ENCODE measurements at regions not wholly inside any gene's neighbourhood (a gene's known extent, or its start where the extent isn't known, plus 50 kb on each side); places are given as distances from the start of the nearest gene placed in this dataset.
"Not testable (repeated sequence)": the region's sequence is repeated elsewhere in the genome, so short reads cannot be mapped to it uniquely, and the experiment has no call there.

DNA sequence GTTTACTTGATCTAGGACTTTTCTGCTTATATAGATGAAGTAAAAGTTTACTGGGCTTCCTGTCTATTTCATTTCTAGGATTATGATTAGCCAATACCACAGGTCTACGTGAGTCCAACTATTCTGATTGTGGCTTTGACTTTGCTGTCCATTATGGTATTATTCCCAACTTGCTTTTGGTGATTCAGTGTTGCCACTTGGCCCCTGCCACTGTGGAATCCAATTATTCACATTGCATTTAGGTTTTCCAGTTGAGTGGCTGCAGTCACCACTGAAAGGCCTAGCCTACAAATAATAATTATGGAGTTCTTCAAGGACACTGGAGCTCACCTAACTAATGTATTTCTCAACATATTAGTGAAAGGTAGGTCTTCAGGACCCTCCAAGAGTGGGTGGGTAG, 574.3 kb upstream of the USP24 start:
- no peak for TF ChIP-seq CTCF (IDR thresholded peaks at IDR 0.05)
- no peak overlapping the region for H3K27ac Mint-ChIP-seq
- H3K36me3 ChIP-seq (replicated peaks in 1 of 2; ENCODE audit: control insufficient read depth in 1 of 2, insufficient read depth in 2 of 2, low read length in 2 of 2): no peaks in the 10 kb centered on the region
- H3K4me1 ChIP-seq (ENCODE audit: control insufficient read depth in 1 of 2, insufficient read depth in 2 of 2, low read length in 2 of 2): no peaks in the 10 kb centered on the region
- no peaks in the 10 kb centered on the region for H3K27me3 Mint-ChIP-seq (ENCODE audit: low read depth in 3 of 3)
- H2AFZ ChIP-seq (ENCODE audit: insufficient read depth, low read depth, low read length, poor library complexity, severe bottlenecking): no peak overlapping the region
- H4K20me1 ChIP-seq (ENCODE audit: insufficient read depth, low read length): no peaks in the 10 kb centered on the region
- DNase-seq: no peak
- 100% methylated on average over 1 of the region's 1 CpG for WGBS (ENCODE audit: insufficient coverage)
- H3K4me1 Mint-ChIP-seq: no peaks in the 10 kb centered on the region
- peaks cover 19 to 20% of the 10 kb centered on the region in 2 donors for H3K9me3 ChIP-seq (replicated peaks in 1 of 2; ENCODE audit: control insufficient read depth in 1 of 2, insufficient read depth in 1 of 2, low read length in 2 of 2)
- intact Hi-C loops (cut with micrococcal nuclease): no loop called here
- no peaks in the 10 kb centered on the region for H3K79me2 ChIP-seq (ENCODE audit: insufficient read depth, low read length)
- H3K9me3 Mint-ChIP-seq: peaks cover 6 to 25% (median 14%) of the 10 kb centered on the region in 7 donors
- no peak overlapping the region for H3K27ac ChIP-seq (ENCODE audit: low read depth in 1 of 2, low read length in 2 of 2)
- H3K4me2 ChIP-seq (replicated peaks; ENCODE audit: extremely low read depth, low read length, poor library complexity, severe bottlenecking): no peak overlapping the region
- H3K4me3 ChIP-seq (replicated peaks in 1 of 3; ENCODE audit: low read depth in 2 of 3, low read length in 3 of 3): no peak overlapping the region
- no peak overlapping the region for H3K9ac ChIP-seq (ENCODE audit: insufficient read depth, low read length, poor library complexity, severe bottlenecking)
- no peaks in the 10 kb centered on the region for H3K27me3 ChIP-seq (ENCODE audit: control insufficient read depth in 2 of 2, insufficient read depth in 2 of 2, low read length in 2 of 2)
- no peaks in the 10 kb centered on the region for H3K36me3 Mint-ChIP-seq
- no peak overlapping the region for H3K4me3 Mint-ChIP-seq

DNA sequence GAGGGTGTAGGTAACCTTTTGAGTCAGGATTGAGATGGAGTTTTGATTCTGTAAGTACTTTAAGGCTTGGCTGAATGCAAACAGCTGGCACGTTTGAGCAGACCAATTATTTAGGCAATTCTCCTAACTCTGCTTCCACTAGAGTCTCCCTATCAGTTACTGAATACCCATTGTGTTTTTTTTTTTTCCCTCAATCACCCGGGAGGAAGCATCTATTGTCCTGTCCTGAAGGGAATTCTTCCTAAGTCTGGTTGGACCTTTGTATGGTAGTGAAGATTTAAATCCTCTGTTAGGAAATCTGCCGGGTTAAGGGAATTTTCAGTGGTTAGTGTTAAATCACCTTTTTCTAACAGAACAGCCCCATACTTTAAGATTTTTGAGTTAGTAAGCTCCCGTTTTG, 571.2 kb upstream of the USP24 start:
- Histone ChIP-seq H2AFZ (ENCODE audit: insufficient read depth, low read depth, low read length, poor library complexity, severe bottlenecking) (no peak overlapping the region), H3K9ac (ENCODE audit: insufficient read depth, low read length, poor library complexity, severe bottlenecking) (no peak overlapping the region), H4K20me1 (ENCODE audit: insufficient read depth, low read length) (no peaks in the 10 kb centered on the region), H3K27ac (ENCODE audit: low read depth in 1 of 2, low read length in 2 of 2) (no peak overlapping the region), H3K36me3 (replicated peaks in 1 of 2; ENCODE audit: control insufficient read depth in 1 of 2, insufficient read depth in 2 of 2, low read length in 2 of 2) (no peaks in the 10 kb centered on the region), H3K27me3 (ENCODE audit: control insufficient read depth in 2 of 2, insufficient read depth in 2 of 2, low read length in 2 of 2) (no peaks in the 10 kb centered on the region), H3K4me3 (replicated peaks in 1 of 3; ENCODE audit: low read depth in 2 of 3, low read length in 3 of 3) (no peak overlapping the region), H3K79me2 (ENCODE audit: insufficient read depth, low read length) (no peaks in the 10 kb centered on the region), H3K9me3 (replicated peaks in 1 of 2; ENCODE audit: control insufficient read depth in 1 of 2, insufficient read depth in 1 of 2, low read length in 2 of 2) (peaks cover 12 to 15% of the 10 kb centered on the region in 2 donors), H3K4me2 (replicated peaks; ENCODE audit: extremely low read depth, low read length, poor library complexity, severe bottlenecking) (no peak overlapping the region), H3K4me1 (ENCODE audit: control insufficient read depth in 1 of 2, insufficient read depth in 2 of 2, low read length in 2 of 2) (no peaks in the 10 kb centered on the region)
- DNase-seq: no peak
- peaks cover 5 to 24% (median 12%) of the 10 kb centered on the region in 7 donors for H3K9me3 Mint-ChIP-seq
- H3K4me1 Mint-ChIP-seq: no peaks in the 10 kb centered on the region
- H3K27me3 Mint-ChIP-seq (ENCODE audit: low read depth in 3 of 3): no peaks in the 10 kb centered on the region
- H3K36me3 Mint-ChIP-seq: no peaks in the 10 kb centered on the region
- TF ChIP-seq CTCF (IDR thresholded peaks at IDR 0.05): no peak
- no peak overlapping the region for H3K27ac Mint-ChIP-seq
- H3K4me3 Mint-ChIP-seq: no peak overlapping the region
- WGBS (ENCODE audit: insufficient coverage): no CpG with 5 or more reads among the region's 4 CpGs
- intact Hi-C loops (cut with micrococcal nuclease): no loop called here

- H3K4me2 ChIP-seq (replicated peaks; ENCODE audit: extremely low read depth, low read length, poor library complexity, severe bottlenecking); H3K4me1 ChIP-seq (ENCODE audit: control insufficient read depth in 1 of 2, insufficient read depth in 2 of 2, low read length in 2 of 2); intact Hi-C loops (cut with micrococcal nuclease); H3K27me3 Mint-ChIP-seq (ENCODE audit: low read depth in 3 of 3); H3K4me3 ChIP-seq (replicated peaks in 1 of 3; ENCODE audit: low read depth in 2 of 3, low read length in 3 of 3); H4K20me1 ChIP-seq (ENCODE audit: insufficient read depth, low read length); H3K9ac ChIP-seq (ENCODE audit: insufficient read depth, low read length, poor library complexity, severe bottlenecking); H3K27ac Mint-ChIP-seq; H3K79me2 ChIP-seq (ENCODE audit: insufficient read depth, low read length); H2AFZ ChIP-seq (ENCODE audit: insufficient read depth, low read depth, low read length, poor library complexity, severe bottlenecking); H3K27me3 ChIP-seq (ENCODE audit: control insufficient read depth in 2 of 2, insufficient read depth in 2 of 2, low read length in 2 of 2); H3K4me3 Mint-ChIP-seq; H3K27ac ChIP-seq (ENCODE audit: low read depth in 1 of 2, low read length in 2 of 2); H3K36me3 Mint-ChIP-seq; DNase-seq; H3K36me3 ChIP-seq (replicated peaks in 1 of 2; ENCODE audit: control insufficient read depth in 1 of 2, insufficient read depth in 2 of 2, low read length in 2 of 2); H3K4me1 Mint-ChIP-seq: not testable (repeated sequence)
- peaks cover 12 to 15% of the 10 kb centered on the region in 2 donors for H3K9me3 ChIP-seq (replicated peaks in 1 of 2; ENCODE audit: control insufficient read depth in 1 of 2, insufficient read depth in 1 of 2, low read length in 2 of 2)
- 91% methylated on average over 4 of the region's 6 CpGs for WGBS (ENCODE audit: insufficient coverage)
- peaks cover 5 to 21% (median 12%) of the 10 kb centered on the region in 7 donors for H3K9me3 Mint-ChIP-seq
These were observed 569.8 kb upstream of the USP24 start for GRCh38 chr1:55784941-55785450.

Measured in CD14-positive monocyte (primary cell).